ENCODE measurements at regions not wholly inside any gene's neighbourhood (a gene's known extent, or its start where the extent isn't known, plus 50 kb on each side); places are given as distances from the start of the nearest gene placed in this dataset.

- no peak for DNase-seq
- Mint-ChIP-seq H3K4me1 (ENCODE audit: low read depth) (no peaks in the 10 kb centered on the region), H3K4me3 (no peak overlapping the region), H3K27me3 (no peaks in the 10 kb centered on the region), H3K27ac (no peak overlapping the region), H3K9me3 (peaks cover 17% of the 10 kb centered on the region), H3K36me3 (no peaks in the 10 kb centered on the region)
- POLR2A ChIA-PET: no interaction called here
- intact Hi-C loops (cut with micrococcal nuclease): no loop called here
- CTCF ChIA-PET: no interaction called here
These were observed 301.2 kb downstream of the SMOC2 start for GRCh38 chr6:168741942-168742782.

DNA sequence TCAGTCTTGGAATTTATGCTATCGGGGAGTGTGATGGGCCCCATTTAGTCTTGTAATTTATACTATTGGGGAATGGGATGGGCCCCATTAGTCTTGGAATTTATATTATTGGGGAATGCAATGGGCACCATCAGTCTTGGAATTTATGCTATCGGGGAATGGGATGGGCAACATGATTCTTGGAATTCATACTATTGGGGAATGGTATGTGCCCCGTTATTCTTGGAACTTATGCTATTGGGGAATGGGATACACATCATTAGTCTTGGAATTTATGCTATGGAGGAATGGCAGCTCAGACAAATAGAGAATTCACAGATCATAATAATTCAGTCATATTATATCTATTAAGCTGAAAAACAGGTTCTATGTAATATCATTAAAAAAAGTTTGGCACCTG lies 300.3 kb downstream of the SMOC2 start:
- no peaks in the 10 kb centered on the region for H3K27me3 Mint-ChIP-seq
- no peak overlapping the region for H3K4me3 Mint-ChIP-seq
- DNase-seq: no peak
- H3K36me3 Mint-ChIP-seq: no peaks in the 10 kb centered on the region
- intact Hi-C loops (cut with micrococcal nuclease): no loop called here
- ChIA-PET CTCF (no interaction called here), POLR2A (no interaction called here)
- H3K4me1 Mint-ChIP-seq (ENCODE audit: low read depth): no peaks in the 10 kb centered on the region
- H3K9me3 Mint-ChIP-seq: peaks cover 26% of the 10 kb centered on the region
- no peak overlapping the region for H3K27ac Mint-ChIP-seq

DNA sequence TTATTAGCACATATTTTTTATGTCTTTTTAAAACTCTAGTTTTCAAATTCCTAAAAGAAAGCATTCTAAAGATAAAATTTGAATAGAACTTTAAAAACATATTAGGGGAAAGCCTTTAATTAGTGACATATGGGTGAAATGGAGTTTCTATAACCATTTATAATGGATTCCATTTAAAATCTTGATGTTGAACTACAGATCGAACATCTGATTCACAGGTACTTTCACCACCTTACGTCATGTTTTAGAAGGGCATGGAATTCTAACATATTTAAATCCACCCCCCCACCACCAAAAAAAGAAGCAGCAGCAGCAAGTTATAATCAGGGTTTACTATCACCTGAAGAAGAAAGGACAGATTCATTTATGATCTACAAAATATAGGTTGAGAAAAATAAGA lies 298.4 kb downstream of the SMOC2 start:
- no peak for DNase-seq
- no peaks in the 10 kb centered on the region for H3K36me3 Mint-ChIP-seq
- POLR2A ChIA-PET: no interaction called here
- H3K4me1 Mint-ChIP-seq (ENCODE audit: low read depth): no peaks in the 10 kb centered on the region
- CTCF ChIA-PET: no interaction called here
- H3K4me3 Mint-ChIP-seq: no peak overlapping the region
- H3K9me3 Mint-ChIP-seq: peaks cover 26% of the 10 kb centered on the region
- H3K27ac Mint-ChIP-seq: no peak overlapping the region
- intact Hi-C loops (cut with micrococcal nuclease): no loop called here
- H3K27me3 Mint-ChIP-seq: no peaks in the 10 kb centered on the region

DNA sequence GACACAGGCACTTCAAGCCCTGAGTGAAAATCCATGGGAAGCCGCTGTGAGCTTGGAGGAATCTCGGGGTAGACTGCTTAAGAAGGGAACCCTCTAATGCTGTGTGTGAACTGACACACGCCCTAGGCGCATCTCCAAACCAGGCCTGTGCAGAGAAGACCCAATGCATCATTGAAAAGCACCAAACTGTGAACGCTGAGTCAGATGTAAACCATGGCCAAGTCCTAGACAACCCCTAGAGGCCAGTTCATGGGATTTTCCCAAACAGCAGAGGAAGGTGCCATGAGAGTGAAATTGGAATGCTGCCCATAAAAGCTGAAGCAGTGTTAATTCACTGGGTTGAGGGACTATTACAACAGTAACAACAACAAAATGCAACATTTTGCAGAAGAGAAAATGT lies 296.5 kb downstream of the SMOC2 start:
- H3K4me1 Mint-ChIP-seq (ENCODE audit: low read depth): no peaks in the 10 kb centered on the region
- no peaks in the 10 kb centered on the region for H3K36me3 Mint-ChIP-seq
- H3K27me3 Mint-ChIP-seq: no peaks in the 10 kb centered on the region
- H3K27ac Mint-ChIP-seq: no peak overlapping the region
- DNase-seq: no peak
- no peak overlapping the region for H3K4me3 Mint-ChIP-seq
- ChIA-PET CTCF (no interaction called here), POLR2A (no interaction called here)
- peaks cover 25% of the 10 kb centered on the region for H3K9me3 Mint-ChIP-seq
- intact Hi-C loops (cut with micrococcal nuclease): no loop called here

GRCh38 chr6:168737014-168737413 lies 296.0 kb downstream of the SMOC2 start:
- H3K27ac Mint-ChIP-seq: no peak overlapping the region
- H3K4me3 Mint-ChIP-seq: no peak overlapping the region
- H3K27me3 Mint-ChIP-seq: no peaks in the 10 kb centered on the region
- peaks cover 24% of the 10 kb centered on the region for H3K9me3 Mint-ChIP-seq
- CTCF ChIA-PET: no interaction called here
- H3K4me1 Mint-ChIP-seq (ENCODE audit: low read depth): no peaks in the 10 kb centered on the region
- POLR2A ChIA-PET: no interaction called here
- intact Hi-C loops (cut with micrococcal nuclease): no loop called here
- H3K36me3 Mint-ChIP-seq: no peaks in the 10 kb centered on the region
- DNase-seq: no peak

DNA sequence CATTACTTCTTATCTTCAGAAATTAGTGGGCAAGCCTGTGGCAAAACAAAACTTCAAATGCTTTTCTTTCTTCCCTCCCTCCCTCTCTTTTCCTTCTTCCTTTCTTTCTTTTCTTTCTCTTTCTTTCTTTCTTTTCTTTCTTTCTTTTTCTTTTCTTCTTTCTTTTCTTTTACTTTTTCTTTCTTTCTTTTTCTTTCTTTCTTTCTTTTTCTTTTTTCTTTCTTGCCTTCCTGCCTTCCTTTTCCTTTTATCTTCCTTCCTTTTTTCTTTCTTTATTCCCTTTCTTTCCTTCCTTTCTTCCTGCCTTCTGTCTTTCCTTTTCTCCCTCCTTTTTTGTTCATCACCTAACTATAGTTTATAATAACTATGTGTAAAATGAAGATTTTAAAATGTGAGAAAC lies 295.1 kb downstream of the SMOC2 start:
- H3K9me3 Mint-ChIP-seq: peaks cover 24% of the 10 kb centered on the region
- H3K4me1 Mint-ChIP-seq (ENCODE audit: low read depth): no peaks in the 10 kb centered on the region
- no peak overlapping the region for H3K27ac Mint-ChIP-seq
- no peak overlapping the region for H3K4me3 Mint-ChIP-seq
- DNase-seq: no peak
- no peaks in the 10 kb centered on the region for H3K36me3 Mint-ChIP-seq
- ChIA-PET CTCF (no interaction called here), POLR2A (no interaction called here)
- no peaks in the 10 kb centered on the region for H3K27me3 Mint-ChIP-seq
- intact Hi-C loops (cut with micrococcal nuclease): no loop called here

GRCh38 chr6:168735268-168735949 lies 294.4 kb downstream of the SMOC2 start:
- no peak for DNase-seq
- Mint-ChIP-seq H3K4me3 (no peak overlapping the region), H3K27me3 (no peaks in the 10 kb centered on the region), H3K9me3 (peaks cover 24% of the 10 kb centered on the region), H3K36me3 (no peaks in the 10 kb centered on the region), H3K27ac (no peak overlapping the region), H3K4me1 (ENCODE audit: low read depth) (no peaks in the 10 kb centered on the region)
- POLR2A ChIA-PET: no interaction called here
- intact Hi-C loops (cut with micrococcal nuclease): no loop called here
- CTCF ChIA-PET: no interaction called here

- no peak for DNase-seq
- H3K27ac Mint-ChIP-seq: no peak overlapping the region
- H3K36me3 Mint-ChIP-seq: no peaks in the 10 kb centered on the region
- H3K4me1 Mint-ChIP-seq (ENCODE audit: low read depth): no peaks in the 10 kb centered on the region
- CTCF ChIA-PET: no interaction called here
- intact Hi-C loops (cut with micrococcal nuclease): no loop called here
- no peaks in the 10 kb centered on the region for H3K27me3 Mint-ChIP-seq
- peaks cover 24% of the 10 kb centered on the region for H3K9me3 Mint-ChIP-seq
- no peak overlapping the region for H3K4me3 Mint-ChIP-seq
- POLR2A ChIA-PET: no interaction called here
These were observed 293.5 kb downstream of the SMOC2 start for GRCh38 chr6:168734523-168734922.

- no peaks in the 10 kb centered on the region for H3K36me3 Mint-ChIP-seq
- ChIA-PET CTCF (no interaction called here), POLR2A (no interaction called here)
- intact Hi-C loops (cut with micrococcal nuclease): no loop called here
- DNase-seq: no peak
- H3K4me3 Mint-ChIP-seq: no peak overlapping the region
- no peaks in the 10 kb centered on the region for H3K4me1 Mint-ChIP-seq (ENCODE audit: low read depth)
- no peaks in the 10 kb centered on the region for H3K27me3 Mint-ChIP-seq
- peaks cover 14% of the 10 kb centered on the region for H3K9me3 Mint-ChIP-seq
- H3K27ac Mint-ChIP-seq: no peak overlapping the region
These were observed 291.7 kb downstream of the SMOC2 start for GRCh38 chr6:168732676-168733075.

GRCh38 chr6:168730931-168731716 lies 290.1 kb downstream of the SMOC2 start:
- intact Hi-C loops (cut with micrococcal nuclease): no loop called here
- H3K4me3 Mint-ChIP-seq: no peak overlapping the region
- ChIA-PET CTCF (no interaction called here), POLR2A (no interaction called here)
- H3K27me3 Mint-ChIP-seq: no peaks in the 10 kb centered on the region
- no peaks in the 10 kb centered on the region for H3K4me1 Mint-ChIP-seq (ENCODE audit: low read depth)
- H3K36me3 Mint-ChIP-seq: no peaks in the 10 kb centered on the region
- no peak for DNase-seq
- H3K9me3 Mint-ChIP-seq: no peaks in the 10 kb centered on the region
- no peak overlapping the region for H3K27ac Mint-ChIP-seq

DNA sequence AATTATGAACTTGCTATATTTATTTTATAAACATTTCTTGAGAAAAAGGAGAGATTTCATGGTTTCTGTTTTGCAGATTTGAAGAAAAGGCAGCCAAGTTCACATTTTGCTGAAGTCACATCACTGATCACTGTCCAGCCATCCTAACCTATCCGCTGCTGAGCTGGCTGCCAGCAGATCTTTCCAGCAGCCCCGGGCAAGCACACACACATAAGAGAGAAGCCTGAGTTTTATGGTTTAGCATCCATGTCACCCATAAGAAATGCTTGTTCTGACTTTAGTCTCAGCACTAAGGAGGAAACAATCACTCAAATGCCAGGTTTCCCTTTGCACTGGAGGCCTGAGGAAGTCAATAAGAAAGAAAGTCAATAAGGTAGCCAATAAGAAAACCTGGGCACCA lies 287.1 kb downstream of the SMOC2 start:
- Mint-ChIP-seq H3K4me1 (ENCODE audit: low read depth) (no peaks in the 10 kb centered on the region), H3K9me3 (no peaks in the 10 kb centered on the region), H3K4me3 (no peak overlapping the region), H3K27ac (no peak overlapping the region), H3K36me3 (no peaks in the 10 kb centered on the region), H3K27me3 (no peaks in the 10 kb centered on the region)
- ChIA-PET CTCF (no interaction called here), POLR2A (no interaction called here)
- intact Hi-C loops (cut with micrococcal nuclease): no loop called here
- DNase-seq: no peak

DNA sequence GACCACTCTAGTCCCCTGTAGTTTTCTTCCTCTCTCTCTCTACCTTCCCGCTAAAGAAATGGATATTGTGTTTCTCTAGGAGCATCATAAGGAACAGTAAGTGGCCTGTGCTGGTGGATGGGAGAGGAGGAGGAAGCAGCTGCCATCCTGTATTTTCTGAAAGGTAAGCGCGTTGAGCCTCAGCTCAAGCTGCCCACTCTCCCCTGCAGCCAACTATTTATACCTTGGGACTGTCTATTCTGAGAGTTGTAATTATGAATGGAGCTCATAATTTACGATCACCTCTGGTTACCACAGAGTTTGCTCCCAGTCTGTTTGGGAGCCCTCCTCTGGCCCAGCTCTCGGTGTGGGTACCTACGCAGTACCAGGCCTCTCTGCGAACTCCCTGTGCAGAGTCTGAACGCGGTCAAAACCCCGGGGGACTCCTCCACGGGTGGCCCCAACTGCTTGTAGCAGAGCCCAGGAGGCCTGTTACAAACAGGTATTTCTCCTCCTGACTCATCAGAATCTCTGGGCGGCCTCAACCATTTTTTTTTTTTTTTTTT lies 285.4 kb downstream of the SMOC2 start:
- CTCF ChIA-PET: interaction anchor here (0.7 kb wide), 1 partner anchor 192 kb away, joined by 3 read pairs; no protein-coding TSS in a partner anchor
- Mint-ChIP-seq H3K27me3 (peaks cover 2% of the 10 kb centered on the region), H3K4me3 (no peak overlapping the region), H3K36me3 (no peaks in the 10 kb centered on the region), H3K9me3 (no peaks in the 10 kb centered on the region), H3K27ac (no peak overlapping the region), H3K4me1 (ENCODE audit: low read depth) (no peaks in the 10 kb centered on the region)
- intact Hi-C loops (cut with micrococcal nuclease): no loop called here
- POLR2A ChIA-PET: no interaction called here
- DNase-seq: no peak

Data from activated CD4-positive, alpha-beta memory T cell treated with anti-CD3 and anti-CD28 coated beads for 36 hours (primary cell).